Caki2 (cell line): ENCODE measurements at regions not wholly inside any gene's neighbourhood (a gene's known extent, or its start where the extent isn't known, plus 50 kb on each side); places are given as distances from the start of the nearest gene placed in this dataset.
"Not testable (repeated sequence)": the region's sequence is repeated elsewhere in the genome, so short reads cannot be mapped to it uniquely, and the experiment has no call there.

Experiments used
- DNase-seq: peaks from one replicate; pipeline ENCODE4 v3.0.0-alpha.2; 2015; ENCODE audit warnings: low read depth
- in situ Hi-C: cut with HindIII; loops from 2 replicates; pipeline ENCODE4 v1.10.0; 2016; ENCODE audit warnings: low sequenced_read_pairs, low pct_unique_long_range_greater_than_20kb, mixed read lengths

GRCh38 chr14:43052897-43053296 lies 1446.2 kb downstream of the LRFN5 start:
- DNase-seq: no peak
- in situ Hi-C loops: no loop called here

DNA sequence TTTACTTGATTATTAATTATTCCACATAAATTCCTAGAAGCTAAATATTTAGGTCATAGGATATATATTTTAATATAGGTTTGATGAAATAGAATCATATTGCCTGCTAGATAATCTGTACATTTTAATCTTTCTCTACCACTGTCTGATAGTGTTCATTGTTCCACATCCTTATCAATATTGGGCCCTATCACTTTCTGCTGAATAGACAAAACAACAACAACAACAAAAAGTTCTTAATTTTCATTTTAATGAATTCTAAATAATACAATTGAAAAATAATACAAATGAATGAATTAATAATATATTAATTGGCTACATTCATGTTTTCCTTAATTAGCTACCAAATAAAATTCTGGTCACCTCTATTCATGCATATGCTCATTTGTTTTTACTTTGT lies 1437.2 kb downstream of the LRFN5 start:
- in situ Hi-C loops: no loop called here
- no peak for DNase-seq

DNA sequence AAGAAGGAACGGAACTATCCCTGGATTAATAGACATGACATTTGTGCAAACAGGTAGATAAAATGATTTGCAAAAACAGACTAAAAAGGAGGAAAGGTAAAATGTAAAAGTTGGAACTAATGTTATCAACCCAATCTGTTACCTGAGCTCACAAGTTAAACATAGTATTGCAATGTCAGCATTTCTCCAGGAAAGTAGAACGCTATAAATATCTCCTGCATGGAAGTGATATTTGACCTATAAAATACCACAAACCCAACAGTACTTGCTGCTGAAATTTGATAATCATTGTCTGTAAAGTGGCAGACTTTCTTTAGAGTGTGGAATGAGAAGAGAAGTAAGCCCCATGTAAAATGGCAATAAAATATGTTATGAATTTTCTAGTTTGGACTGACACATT lies 1435.7 kb downstream of the LRFN5 start:
- no peak for DNase-seq
- in situ Hi-C loops: no loop called here

GRCh38 chr14:43041976-43042375 lies 1435.3 kb downstream of the LRFN5 start:
- in situ Hi-C loops: no loop called here
- no peak for DNase-seq

GRCh38 chr14:43041207-43041606 lies 1434.5 kb downstream of the LRFN5 start:
- in situ Hi-C loops: no loop called here
- no peak for DNase-seq

- DNase-seq: no peak
- in situ Hi-C loops: no loop called here
These were observed 1433.2 kb downstream of the LRFN5 start for GRCh38 chr14:43039881-43040280.

DNA sequence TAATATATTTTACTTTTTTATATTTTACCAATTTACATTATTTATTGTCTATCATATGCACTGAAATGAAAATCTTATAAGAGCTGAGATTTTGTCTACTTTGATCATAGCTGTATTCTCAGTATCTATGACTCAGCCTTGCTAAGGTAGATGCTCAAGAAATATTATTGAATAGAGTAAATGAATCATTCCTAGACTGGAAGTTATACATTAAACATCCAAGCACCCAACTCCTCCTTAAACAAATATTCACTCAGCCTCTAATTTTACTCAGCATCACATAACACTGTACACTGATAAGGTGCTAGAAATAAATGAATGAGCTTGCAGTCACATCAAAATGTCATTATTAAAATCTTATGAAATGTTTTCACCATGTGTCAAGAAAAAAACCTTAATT lies 1424.9 kb downstream of the LRFN5 start:
- in situ Hi-C loops: no loop called here
- peak; percentile 19 for DNase-seq

- in situ Hi-C loops: no loop called here
- no peak for DNase-seq
These were observed 1415.6 kb downstream of the LRFN5 start for GRCh38 chr14:43022094-43022800.

- in situ Hi-C loops: no loop called here
- no peak for DNase-seq
These were observed 1413.2 kb downstream of the LRFN5 start for GRCh38 chr14:43019826-43020225.

DNA sequence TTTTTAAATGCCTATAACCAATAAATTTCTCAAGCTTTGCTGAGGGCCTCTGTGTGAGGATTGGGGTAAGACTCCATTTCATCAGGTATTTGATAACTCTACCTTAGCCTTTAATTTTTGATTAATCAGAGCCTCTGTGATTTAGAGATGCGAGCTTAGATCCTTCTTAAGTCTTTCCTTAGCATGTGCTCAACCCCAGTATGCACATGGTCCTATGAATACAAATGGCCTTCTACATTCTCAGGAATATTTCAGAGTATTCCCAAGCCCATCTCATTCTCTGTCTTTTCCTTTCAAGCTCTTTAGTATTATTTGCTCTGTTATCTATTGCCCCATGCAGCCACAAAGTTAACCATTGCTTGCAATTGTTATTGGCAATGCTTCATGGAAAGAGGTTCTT lies 1407.7 kb downstream of the LRFN5 start:
- no peak for DNase-seq
- in situ Hi-C loops: no loop called here

GRCh38 chr14:43012817-43013216 lies 1406.1 kb downstream of the LRFN5 start:
- in situ Hi-C loops: no loop called here
- no peak for DNase-seq

DNA sequence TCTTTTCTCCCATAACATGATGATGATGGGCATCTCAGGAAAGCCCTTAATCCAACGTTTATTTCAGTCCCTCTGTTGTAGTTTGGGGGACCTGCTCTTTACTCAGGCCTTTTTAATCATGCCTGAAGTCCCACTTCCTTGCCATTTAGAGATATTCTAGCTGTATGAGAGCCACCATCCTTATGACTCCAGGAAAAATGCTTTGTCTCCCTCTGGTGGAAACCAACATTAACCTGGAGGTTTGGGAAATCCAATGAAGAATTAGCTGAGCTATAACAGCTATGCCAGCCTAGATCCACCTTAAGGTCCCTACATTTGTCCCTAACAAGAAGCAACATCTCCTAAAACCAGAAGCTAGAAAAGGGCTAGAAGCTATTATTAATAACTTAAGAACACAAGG lies 1399.1 kb downstream of the LRFN5 start:
- in situ Hi-C loops: no loop called here
- DNase-seq: no peak

DNA sequence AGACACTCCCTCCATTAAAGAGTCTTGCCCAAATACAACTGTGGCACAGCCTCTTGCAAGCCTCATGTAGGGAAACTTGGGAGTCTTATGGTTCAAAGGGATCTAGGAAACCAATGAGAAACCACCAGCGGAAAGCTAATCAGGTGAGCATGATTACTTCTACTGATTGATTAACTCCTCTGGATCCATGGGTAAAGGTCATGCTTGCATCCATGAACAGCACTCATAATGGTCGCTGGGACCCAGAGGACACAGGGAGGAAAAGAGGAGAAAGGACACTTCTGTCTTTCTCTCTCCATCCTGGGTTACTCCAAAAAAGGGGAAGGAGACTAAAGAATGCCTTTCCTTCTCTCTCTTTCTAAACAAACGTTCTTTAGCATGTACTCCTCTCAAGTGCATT lies 1397.2 kb downstream of the LRFN5 start:
- in situ Hi-C loops: no loop called here
- DNase-seq: no peak

DNA sequence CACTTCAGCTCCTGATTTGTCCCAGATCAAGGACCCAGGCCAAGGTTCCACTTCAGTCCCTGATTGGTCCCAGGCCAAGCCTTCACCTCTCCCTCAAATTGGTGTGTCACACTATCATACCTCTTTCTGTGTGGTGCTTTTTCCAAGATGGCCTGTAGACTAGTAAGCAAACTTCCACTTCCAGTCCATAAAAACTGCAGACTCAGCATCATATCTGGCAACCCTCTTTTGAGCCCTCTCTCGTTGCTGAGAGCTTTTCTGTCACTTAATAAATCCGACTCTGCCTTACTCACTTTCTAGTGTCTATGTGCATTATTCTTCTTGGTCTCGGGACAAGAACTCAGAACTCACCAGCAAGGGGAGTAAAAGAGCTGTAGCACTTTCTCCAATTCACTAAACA lies 1395.1 kb downstream of the LRFN5 start:
- in situ Hi-C loops: no loop called here
- DNase-seq: no peak

- in situ Hi-C loops: no loop called here
- DNase-seq: peak; percentile 74
These were observed 1387.5 kb downstream of the LRFN5 start for GRCh38 chr14:42994051-42994736.

DNA sequence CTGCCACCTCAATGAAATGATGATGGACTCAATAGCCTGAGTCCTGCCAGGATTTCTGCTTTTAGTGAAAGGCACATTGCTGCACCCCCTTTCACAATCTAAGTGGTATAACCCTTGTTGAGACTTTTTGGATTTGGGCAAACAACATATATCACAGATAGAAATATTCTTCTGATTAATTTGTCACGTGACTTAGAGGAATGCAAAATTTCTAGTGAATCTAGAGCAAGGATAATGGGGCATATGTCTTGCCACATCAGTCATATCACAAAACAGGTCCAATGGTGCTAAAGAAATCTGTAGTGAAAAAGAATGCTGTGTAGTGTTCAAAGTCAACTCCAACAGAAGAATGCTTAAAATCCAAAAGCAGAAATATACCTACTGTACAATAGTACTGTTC lies 1386.3 kb downstream of the LRFN5 start:
- no peak for DNase-seq
- in situ Hi-C loops: no loop called here

DNA sequence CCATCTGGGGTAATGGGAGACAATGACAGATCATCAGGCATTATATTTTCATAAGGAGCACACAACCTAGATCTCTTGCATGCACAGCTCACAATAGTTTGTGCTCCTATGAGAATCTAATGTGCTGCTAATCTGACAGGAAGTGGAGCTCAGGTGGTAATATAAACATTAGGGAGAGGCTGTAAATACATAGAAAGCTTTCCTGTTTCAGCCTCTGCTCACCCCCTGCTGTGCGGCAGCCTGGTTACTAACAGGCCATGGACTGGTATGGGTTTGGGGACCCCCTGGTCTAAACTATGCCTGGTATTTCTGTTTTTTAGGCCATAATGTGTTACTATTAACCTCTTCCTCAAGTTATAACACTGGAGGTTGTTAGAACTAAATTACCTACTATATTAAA lies 1373.7 kb downstream of the LRFN5 start:
- in situ Hi-C loops: no loop called here
- no peak for DNase-seq

DNA sequence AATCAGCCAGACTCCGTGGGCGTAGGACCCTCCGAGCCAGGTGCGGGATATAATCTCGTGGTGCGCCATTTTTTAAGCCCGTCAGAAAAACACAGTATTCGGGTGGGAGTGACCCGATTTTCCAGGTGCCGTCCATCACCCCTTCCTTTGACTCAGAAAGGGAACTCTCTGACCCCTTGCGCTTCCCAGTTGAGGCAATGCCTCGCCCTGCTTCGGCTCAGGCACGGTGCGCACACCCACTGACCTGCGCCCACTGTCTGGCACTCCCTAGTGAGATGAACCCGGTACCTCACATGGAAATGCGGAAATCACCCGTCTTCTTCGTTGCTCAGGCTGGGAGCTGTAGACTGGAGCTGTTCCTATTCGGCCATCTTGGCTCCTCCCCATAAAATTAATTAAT lies 1366.5 kb downstream of the LRFN5 start:
- in situ Hi-C loops: not testable (repeated sequence)

DNA sequence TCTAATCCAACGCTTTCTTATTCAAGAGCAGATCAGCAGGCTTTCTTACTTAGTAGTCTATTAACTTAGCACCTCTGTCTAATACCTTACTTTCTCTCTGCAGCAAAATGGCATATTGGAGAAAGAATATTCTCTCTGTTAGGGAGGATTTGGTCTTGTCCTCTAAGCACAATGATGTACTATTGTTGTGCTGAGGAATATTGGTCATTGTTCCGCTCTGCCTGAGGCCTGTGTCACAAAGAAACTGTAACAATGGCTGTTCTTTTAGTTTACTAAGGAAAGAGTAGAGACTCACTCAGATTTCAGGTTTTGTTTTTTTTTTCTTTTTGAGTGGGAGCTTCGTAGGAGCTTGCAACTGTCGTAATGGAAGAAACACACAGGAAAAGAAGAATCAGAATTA lies 1358.8 kb downstream of the LRFN5 start:
- in situ Hi-C loops: no loop called here
- no peak for DNase-seq

More for the DNA sequence above, 1366.5 kb downstream of the LRFN5 start:
- DNase-seq: not testable (repeated sequence)

GRCh38 chr14:42961509-42961908 lies 1354.8 kb downstream of the LRFN5 start:
- no peak for DNase-seq
- in situ Hi-C loops: no loop called here
